ENCODE measurements at regions not wholly inside any gene's neighbourhood (a gene's known extent, or its start where the extent isn't known, plus 50 kb on each side); places are given as distances from the start of the nearest gene placed in this dataset.

DNA sequence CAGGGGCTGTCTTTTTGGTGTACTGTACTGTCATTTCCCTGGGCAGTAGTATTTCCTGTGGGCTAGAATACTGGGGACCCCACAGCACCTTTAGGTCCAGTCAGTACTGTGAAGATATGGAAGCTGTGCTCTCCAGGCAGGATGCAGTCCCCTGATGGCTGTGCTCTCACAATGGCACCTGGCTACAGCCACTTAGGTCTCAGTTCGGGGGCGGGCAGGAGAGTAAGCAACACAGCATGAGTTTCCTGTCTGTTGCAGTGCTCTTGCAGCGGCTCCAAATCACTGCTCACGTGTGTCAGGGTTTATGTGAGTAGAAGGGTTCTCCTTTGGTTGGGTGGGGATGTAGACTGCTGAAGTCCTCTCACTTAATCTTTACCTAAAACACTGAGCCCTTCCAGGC lies 810.4 kb downstream of the DACH1 start:
- TF ChIP-seq POLR2AphosphoS5 (IDR thresholded peaks at IDR 0.05; ENCODE audit: low read depth, low read length) (no peak), POLR2A (IDR thresholded peaks at IDR 0.05; ENCODE audit: low read depth, low read length) (no peak)

Measured in GM12891 (cell line).